DMS 273 (cell line): ENCODE measurements at regions not wholly inside any gene's neighbourhood (a gene's known extent, or its start where the extent isn't known, plus 50 kb on each side); places are given as distances from the start of the nearest gene placed in this dataset.

Experiments used
- DNase-seq: peaks from one replicate; lab custom pipeline; 2025; ENCODE audit not compliant: unreplicated experiment; lab: John Stamatoyannopoulos, UW

GRCh38 chr5:68555907-68556681 is 340.5 kb downstream of the PIK3R1 start:
- DNase-seq: no peak

- no peak for DNase-seq
Observed at GRCh38 chr5:68557162-68557936, 341.8 kb downstream of the PIK3R1 start.

- peak; percentile 70 for DNase-seq
Observed at GRCh38 chr5:68562308-68562707, 346.8 kb downstream of the PIK3R1 start.

GRCh38 chr5:68565427-68565826 is 349.9 kb downstream of the PIK3R1 start:
- no peak for DNase-seq

GRCh38 chr5:68576805-68577204 is 361.2 kb downstream of the PIK3R1 start:
- no peak for DNase-seq

GRCh38 chr5:68582284-68582683 is 366.7 kb downstream of the PIK3R1 start:
- DNase-seq: no peak

- no peak for DNase-seq
Observed at GRCh38 chr5:68587171-68587570, 371.6 kb downstream of the PIK3R1 start.

- no peak for DNase-seq
Observed at GRCh38 chr5:68591850-68592249, 376.3 kb downstream of the PIK3R1 start.

GRCh38 chr5:68592351-68592750 is 376.8 kb downstream of the PIK3R1 start:
- DNase-seq: no peak

GRCh38 chr5:68593211-68593671 is 377.7 kb downstream of the PIK3R1 start:
- DNase-seq: peak; percentile 59

GRCh38 chr5:68612972-68613371 is 397.4 kb downstream of the PIK3R1 start:
- DNase-seq: no peak

- no peak for DNase-seq
Observed at GRCh38 chr5:68618501-68618900, 402.9 kb downstream of the PIK3R1 start.

- DNase-seq: no peak
Observed at GRCh38 chr5:68627001-68627400, 411.4 kb downstream of the PIK3R1 start.

GRCh38 chr5:68628082-68628814 is 412.7 kb downstream of the PIK3R1 start:
- no peak for DNase-seq

- DNase-seq: no peak
Observed at GRCh38 chr5:68630354-68630753, 414.8 kb downstream of the PIK3R1 start.

GRCh38 chr5:68631884-68632283 is 416.3 kb downstream of the PIK3R1 start:
- DNase-seq: no peak

- DNase-seq: no peak
Observed at GRCh38 chr5:68641211-68641610, 425.7 kb downstream of the PIK3R1 start.

GRCh38 chr5:68643064-68643463 is 427.5 kb downstream of the PIK3R1 start:
- no peak for DNase-seq

- no peak for DNase-seq
Observed at GRCh38 chr5:68644971-68645370, 429.4 kb downstream of the PIK3R1 start.

- DNase-seq: peak; percentile 23
Observed at GRCh38 chr5:68646144-68646543, 430.6 kb downstream of the PIK3R1 start.

GRCh38 chr5:68647743-68648142 is 432.2 kb downstream of the PIK3R1 start:
- no peak for DNase-seq
